ENCODE measurements at regions not wholly inside any gene's neighbourhood (a gene's known extent, or its start where the extent isn't known, plus 50 kb on each side); places are given as distances from the start of the nearest gene placed in this dataset.

- TF ChIP-seq, protein P1, sequence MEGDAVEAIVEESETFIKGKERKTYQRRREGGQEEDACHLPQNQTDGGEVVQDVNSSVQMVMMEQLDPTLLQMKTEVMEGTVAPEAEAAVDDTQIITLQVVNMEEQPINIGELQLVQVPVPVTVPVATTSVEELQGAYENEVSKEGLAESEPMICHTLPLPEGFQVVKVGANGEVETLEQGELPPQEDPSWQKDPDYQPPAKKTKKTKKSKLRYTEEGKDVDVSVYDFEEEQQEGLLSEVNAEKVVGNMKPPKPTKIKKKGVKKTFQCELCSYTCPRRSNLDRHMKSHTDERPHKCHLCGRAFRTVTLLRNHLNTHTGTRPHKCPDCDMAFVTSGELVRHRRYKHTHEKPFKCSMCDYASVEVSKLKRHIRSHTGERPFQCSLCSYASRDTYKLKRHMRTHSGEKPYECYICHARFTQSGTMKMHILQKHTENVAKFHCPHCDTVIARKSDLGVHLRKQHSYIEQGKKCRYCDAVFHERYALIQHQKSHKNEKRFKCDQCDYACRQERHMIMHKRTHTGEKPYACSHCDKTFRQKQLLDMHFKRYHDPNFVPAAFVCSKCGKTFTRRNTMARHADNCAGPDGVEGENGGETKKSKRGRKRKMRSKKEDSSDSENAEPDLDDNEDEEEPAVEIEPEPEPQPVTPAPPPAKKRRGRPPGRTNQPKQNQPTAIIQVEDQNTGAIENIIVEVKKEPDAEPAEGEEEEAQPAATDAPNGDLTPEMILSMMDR (conservative IDR thresholded peaks at IDR 0.05 in 1 of 2, IDR thresholded peaks at IDR 0.05 in 1 of 2; ENCODE audit: extremely low read depth in 1 of 2, insufficient read depth in 1 of 2, low read depth in 1 of 2, low read length in 2 of 2): no peak
- no peak for TF ChIP-seq EZH2 (IDR thresholded peaks at IDR 0.05; ENCODE audit: borderline replicate concordance, low read length)
Observed at GRCh38 chr6:85037221-85037620, 272.8 kb upstream of the TBX18 start.
